AG04449 (cell line): ENCODE measurements at regions not wholly inside any gene's neighbourhood (a gene's known extent, or its start where the extent isn't known, plus 50 kb on each side); places are given as distances from the start of the nearest gene placed in this dataset.

Source experiments
- CTCF ChIA-PET: fragments of 350-600 bp; formaldehyde crosslinking; extraction: SDS; loops from one replicate; lab custom pipeline; 2021; ENCODE audit warnings: antibody characterized with exemption; lab: Yijun Ruan, JAX
- POLR2A ChIA-PET: fragments of 400-600, 350-600 bp; formaldehyde crosslinking; extraction: SDS; loops from one replicate; lab custom pipeline; 2020; ENCODE audit warnings: antibody characterized with exemption, inconsistent platforms; lab: Yijun Ruan, JAX
- DNase-seq: peaks from one replicate; pipeline ENCODE4 v3.0.0-alpha.2; 2010; ENCODE audit warnings: low read depth, low spot score
- H3K4me3 ChIP-seq: 2 replicates; pipeline ENCODE4 v1.5.1; 2011; ENCODE audit warnings: low read depth, mild to moderate bottlenecking, control low read depth, low read length
- TF ChIP-seq, protein P1 (sequence below): IDR thresholded peaks from one replicate; pipeline ENCODE4 v1.5.1; 2011; ENCODE audit warnings: mild to moderate bottlenecking, moderate library complexity, low read length, control low read depth, inconsistent platforms; ENCODE audit not compliant: insufficient read depth; ENCODE audit errors: missing control alignments

DNA sequence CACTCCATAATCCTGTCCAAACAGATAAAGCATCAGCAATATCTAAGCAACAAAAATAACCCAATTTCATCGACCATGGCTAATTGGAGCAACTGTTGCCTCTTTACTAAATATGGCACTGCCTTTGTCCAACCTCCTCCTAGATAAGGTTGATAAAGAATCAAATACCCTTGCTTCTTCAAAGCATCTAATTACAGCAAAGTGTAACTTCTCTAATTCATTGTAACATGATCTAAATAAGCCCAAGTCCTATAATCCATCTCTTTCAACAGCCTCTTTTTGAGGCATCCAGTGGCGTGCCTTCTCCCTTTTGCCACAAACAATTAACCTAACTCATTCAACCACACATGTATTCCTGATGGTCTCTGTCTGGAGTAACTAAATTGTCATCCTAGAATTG, 81.7 kb upstream of the KLHL1 start:
- POLR2A ChIA-PET = no interaction called here

DNA sequence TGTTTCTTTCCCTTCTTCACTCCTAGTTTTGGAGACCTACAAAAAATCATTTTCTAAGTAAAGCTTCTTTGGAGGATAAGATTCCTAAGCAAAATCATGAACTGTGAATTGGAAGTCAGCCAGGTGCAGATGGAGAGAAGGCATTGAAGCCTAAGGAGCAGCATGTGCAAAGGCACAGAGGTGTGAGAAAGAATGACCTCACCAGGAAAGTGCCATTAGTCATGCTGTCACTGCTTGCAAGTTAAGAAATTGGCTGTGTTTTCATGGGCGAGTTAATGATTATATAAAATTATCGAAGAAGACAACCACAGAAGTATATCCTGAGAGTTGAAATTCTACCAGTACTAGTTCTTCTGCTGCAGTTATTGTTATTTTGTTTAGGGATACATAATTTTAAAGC, 80.3 kb upstream of the KLHL1 start:
- POLR2A ChIA-PET = no interaction called here
- TF ChIP-seq, protein P1, sequence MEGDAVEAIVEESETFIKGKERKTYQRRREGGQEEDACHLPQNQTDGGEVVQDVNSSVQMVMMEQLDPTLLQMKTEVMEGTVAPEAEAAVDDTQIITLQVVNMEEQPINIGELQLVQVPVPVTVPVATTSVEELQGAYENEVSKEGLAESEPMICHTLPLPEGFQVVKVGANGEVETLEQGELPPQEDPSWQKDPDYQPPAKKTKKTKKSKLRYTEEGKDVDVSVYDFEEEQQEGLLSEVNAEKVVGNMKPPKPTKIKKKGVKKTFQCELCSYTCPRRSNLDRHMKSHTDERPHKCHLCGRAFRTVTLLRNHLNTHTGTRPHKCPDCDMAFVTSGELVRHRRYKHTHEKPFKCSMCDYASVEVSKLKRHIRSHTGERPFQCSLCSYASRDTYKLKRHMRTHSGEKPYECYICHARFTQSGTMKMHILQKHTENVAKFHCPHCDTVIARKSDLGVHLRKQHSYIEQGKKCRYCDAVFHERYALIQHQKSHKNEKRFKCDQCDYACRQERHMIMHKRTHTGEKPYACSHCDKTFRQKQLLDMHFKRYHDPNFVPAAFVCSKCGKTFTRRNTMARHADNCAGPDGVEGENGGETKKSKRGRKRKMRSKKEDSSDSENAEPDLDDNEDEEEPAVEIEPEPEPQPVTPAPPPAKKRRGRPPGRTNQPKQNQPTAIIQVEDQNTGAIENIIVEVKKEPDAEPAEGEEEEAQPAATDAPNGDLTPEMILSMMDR = no peak
- CTCF ChIA-PET = no interaction called here
- no peak for DNase-seq
- no peak overlapping the region for H3K4me3 ChIP-seq

More for the DNA sequence above, 81.7 kb upstream of the KLHL1 start:
- H3K4me3 ChIP-seq = no peak overlapping the region
- TF ChIP-seq, protein P1 = no peak
- no peak for DNase-seq
- CTCF ChIA-PET = no interaction called here

DNA sequence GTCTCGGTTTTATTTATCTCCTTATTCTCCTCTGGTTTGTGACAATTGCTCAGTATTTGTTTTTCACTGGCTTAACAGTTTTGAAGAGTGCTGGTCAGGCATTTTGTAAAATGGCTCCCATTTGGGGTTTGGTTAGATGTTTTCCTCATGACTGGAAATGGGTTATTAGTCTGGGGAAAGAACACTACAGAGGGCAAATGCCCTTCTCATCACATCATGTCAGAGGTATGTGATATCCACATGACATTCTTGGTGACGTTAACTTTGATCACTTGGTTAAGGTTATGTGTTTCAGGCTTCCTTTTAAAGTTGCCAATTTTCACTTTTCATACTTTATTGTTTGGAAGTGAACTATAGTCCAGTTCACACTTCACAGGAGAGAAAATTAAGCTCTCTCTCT, 74.8 kb upstream of the KLHL1 start:
- no peak overlapping the region for H3K4me3 ChIP-seq
- TF ChIP-seq, protein P1 = no peak
- POLR2A ChIA-PET = no interaction called here
- no peak for DNase-seq
- CTCF ChIA-PET = no interaction called here
